IMR-90 (cell line): ENCODE measurements at regions not wholly inside any gene's neighbourhood (a gene's known extent, or its start where the extent isn't known, plus 50 kb on each side); places are given as distances from the start of the nearest gene placed in this dataset.

Source experiments
- ATAC-seq: fragments of 200-7000 bp; cut with Tn5 transposase; 2 replicates; pipeline ENCODE4 v1.9.1; 2020; ENCODE audit warnings: low read depth, mild to moderate bottlenecking, moderate library complexity
- BruUV-seq: library from RNA; stranded (reverse); fragments of 400-500 nt; replicated peaks from 2 replicates; lab custom pipeline; 2021; lab: Mats Ljungman, UMichigan
- CTCF ChIA-PET: fragments of 300-600 bp; formaldehyde crosslinking; extraction: SDS; loops from one replicate; lab custom pipeline; 2021; ENCODE audit warnings: antibody characterized with exemption; lab: Yijun Ruan, JAX
- POLR2A ChIA-PET: fragments of 300-600 bp; sonication (Branson Sonifier 250); formaldehyde crosslinking; loops from one replicate; lab custom pipeline; 2022; ENCODE audit warnings: antibody characterized with exemption; ENCODE audit not compliant: unreplicated experiment; lab: Charles Lee
- DNase-seq: peaks from one replicate; pipeline ENCODE4 v3.0.0; 2013
- H2AFZ ChIP-seq: replicated peaks from 2 replicates; pipeline ENCODE3; 2013; ENCODE audit warnings: low read length, mild to moderate bottlenecking; ENCODE audit not compliant: poor library complexity
- H2AK5ac ChIP-seq: 2 replicates; pipeline ENCODE4 v1.6.1; 2013; ENCODE audit warnings: low read depth, low read length, inconsistent platforms
- H2AK9ac ChIP-seq: replicated peaks from 2 replicates; pipeline ENCODE3; 2013; ENCODE audit warnings: mild to moderate bottlenecking, low read depth, low read length, moderate library complexity; ENCODE audit not compliant: poor library complexity
- H2BK120ac ChIP-seq: 2 replicates; pipeline ENCODE4 v1.6.1; 2013; ENCODE audit warnings: low read depth, low read length, inconsistent platforms
- H2BK15ac ChIP-seq: 3 replicates; pipeline ENCODE4 v1.6.1; 2013; ENCODE audit warnings: low read depth, low read length, inconsistent platforms
- H2BK20ac ChIP-seq: 2 replicates; pipeline ENCODE4 v1.6.1; 2013; ENCODE audit warnings: low read depth, mild to moderate bottlenecking, inconsistent platforms, low read length, moderate library complexity
- H2BK5ac ChIP-seq: 2 replicates; pipeline ENCODE4 v1.6.1; 2013; ENCODE audit warnings: mild to moderate bottlenecking, low read depth, low read length, inconsistent platforms; ENCODE audit not compliant: poor library complexity, severe bottlenecking
- H3K14ac ChIP-seq: replicated peaks from 2 replicates; pipeline ENCODE4 v1.6.1; 2013; ENCODE audit warnings: low read depth, low read length, inconsistent platforms
- H3K18ac ChIP-seq: 2 replicates; pipeline ENCODE4 v1.6.1; 2013; ENCODE audit warnings: low read depth, low read length, control low read depth
- H3K23ac ChIP-seq: 2 replicates; pipeline ENCODE4 v1.6.1; 2013; ENCODE audit warnings: low read depth, low read length, inconsistent platforms
- H3K27ac ChIP-seq: 2 replicates; pipeline ENCODE4 v1.5.1; 2013; ENCODE audit warnings: mild to moderate bottlenecking, control low read depth, low read length; ENCODE audit not compliant: insufficient read depth
- H3K27me3 ChIP-seq: 2 replicates; pipeline ENCODE4 v1.6.1; 2013; ENCODE audit warnings: low read length; ENCODE audit not compliant: control insufficient read depth, insufficient read depth
- H3K36me3 ChIP-seq: 2 replicates; pipeline ENCODE4 v1.6.1; 2013; ENCODE audit warnings: low read length, mixed read lengths; ENCODE audit not compliant: control insufficient read depth, insufficient read depth
- H3K4ac ChIP-seq: 2 replicates; pipeline ENCODE4 v1.6.1; 2013; ENCODE audit warnings: low read depth, low read length, inconsistent platforms
- H3K4me1 ChIP-seq: 2 replicates; pipeline ENCODE4 v1.6.1; 2013; ENCODE audit warnings: low read length, mixed read lengths; ENCODE audit not compliant: control insufficient read depth, insufficient read depth
- H3K4me2 ChIP-seq: 2 replicates; pipeline ENCODE4 v1.6.1; 2013; ENCODE audit warnings: low read depth, mild to moderate bottlenecking, control low read depth, low read length, moderate library complexity
- H3K4me3 ChIP-seq: 2 replicates; pipeline ENCODE4 v1.5.1; 2013; ENCODE audit warnings: low read depth, mild to moderate bottlenecking, control low read depth, low read length, moderate library complexity; ENCODE audit not compliant: insufficient read depth
- H3K56ac ChIP-seq: 2 replicates; pipeline ENCODE4 v1.6.1; 2013; ENCODE audit warnings: low read length, inconsistent platforms; ENCODE audit not compliant: insufficient read depth; ENCODE audit errors: extremely low read depth
- H3K79me1 ChIP-seq, 2 experiments: 2 replicates each; pipeline ENCODE4 v1.6.1; 2013; ENCODE audit warnings: low read length in 2 of 2, inconsistent platforms in 1 of 2, low read depth in 1 of 2
- H3K9ac ChIP-seq: 2 replicates; pipeline ENCODE4 v1.6.1; 2013; ENCODE audit warnings: low read depth, low read length, control low read depth
- H3K9me1 ChIP-seq: 2 replicates; pipeline ENCODE4 v1.6.1; 2013; ENCODE audit warnings: low read length, inconsistent platforms; ENCODE audit not compliant: insufficient read depth
- H3K9me3 ChIP-seq: 2 replicates; pipeline ENCODE4 v1.6.1; 2013; ENCODE audit warnings: low read length; ENCODE audit not compliant: control insufficient read depth, insufficient read depth
- H4K20me1 ChIP-seq: 2 replicates; pipeline ENCODE4 v1.6.1; 2013; ENCODE audit warnings: low read length, inconsistent platforms; ENCODE audit not compliant: insufficient read depth
- H4K5ac ChIP-seq: 2 replicates; pipeline ENCODE4 v1.6.1; 2013; ENCODE audit warnings: mild to moderate bottlenecking, low read depth, low read length, control low read depth
- H4K8ac ChIP-seq, 2 experiments: 2 replicates each; pipeline ENCODE4 v1.6.1; 2013; ENCODE audit warnings: low read depth in 2 of 2, low read length in 2 of 2, control low read depth in 1 of 2, inconsistent platforms in 1 of 2
- H4K91ac ChIP-seq: 2 replicates; pipeline ENCODE4 v1.6.1; 2013; ENCODE audit warnings: low read depth, low read length, inconsistent platforms; ENCODE audit not compliant: insufficient read depth
- BHLHE40 ChIP-seq: fragments of 150-350 bp; IDR thresholded peaks from 2 replicates; pipeline ENCODE4 v1.6.1; 2016; ENCODE audit warnings: mild to moderate bottlenecking, low read depth, low read length
- CEBPB ChIP-seq: IDR thresholded peaks from 2 replicates; pipeline ENCODE4 v1.6.1; 2012; ENCODE audit warnings: low read depth, low read length, improper control_type of control experiment
- CHD1 ChIP-seq: IDR thresholded peaks from 2 replicates; pipeline ENCODE4 v1.6.1; 2012; ENCODE audit warnings: low read depth, low read length, improper control_type of control experiment
- FOS ChIP-seq: fragments of 150-350 bp; IDR thresholded peaks from 2 replicates; pipeline ENCODE4 v1.6.1; 2016; ENCODE audit warnings: low read depth, low read length
- MAFK ChIP-seq: IDR thresholded peaks from 2 replicates; pipeline ENCODE4 v1.6.1; 2012; ENCODE audit warnings: low read depth, low read length, improper control_type of control experiment
- MAZ ChIP-seq: IDR thresholded peaks from 2 replicates; pipeline ENCODE4 v1.6.1; 2012; ENCODE audit warnings: low read depth, mild to moderate bottlenecking, low read length, improper control_type of control experiment, moderate library complexity, borderline replicate concordance
- MXI1 ChIP-seq: IDR thresholded peaks from 2 replicates; pipeline ENCODE4 v1.6.1; 2012; ENCODE audit warnings: low read depth, mild to moderate bottlenecking, low read length, moderate library complexity, borderline replicate concordance
- NFE2L2 ChIP-seq: fragments of 150-350 bp; IDR thresholded peaks from 2 replicates; pipeline ENCODE4 v1.6.1; 2016; ENCODE audit warnings: low read depth, mild to moderate bottlenecking, low read length
- POLR2A ChIP-seq: IDR thresholded peaks from 2 replicates; pipeline ENCODE4 v1.6.1; 2012; ENCODE audit warnings: mild to moderate bottlenecking, low read depth, low read length
- RAD21 ChIP-seq: IDR thresholded peaks from 2 replicates; pipeline ENCODE4 v1.6.1; 2012; ENCODE audit warnings: low read length, improper control_type of control experiment
- RCOR1 ChIP-seq: IDR thresholded peaks from 2 replicates; pipeline ENCODE4 v1.6.1; 2012; ENCODE audit warnings: mild to moderate bottlenecking, low read length, improper control_type of control experiment; ENCODE audit not compliant: insufficient replicate concordance
- RFX5 ChIP-seq: IDR thresholded peaks from 2 replicates; pipeline ENCODE4 v1.8.0; 2012; ENCODE audit warnings: low read depth, mild to moderate bottlenecking, low read length, moderate library complexity
- SMC3 ChIP-seq: fragments of 150-350 bp; IDR thresholded peaks from 2 replicates; pipeline ENCODE4 v1.6.1; 2016; ENCODE audit warnings: low read depth, mild to moderate bottlenecking, antibody characterized with exemption, low read length, moderate library complexity
- USF2 ChIP-seq: fragments of 150-350 bp; IDR thresholded peaks from 2 replicates; pipeline ENCODE4 v1.6.1; 2017; ENCODE audit warnings: mild to moderate bottlenecking, antibody characterized with exemption, low read length, low read depth
- WGBS, 2 experiments: methylation state at CpG; one replicate each; pipeline versions ENCODE4 v1.1.5 to v1.1.7; 2013; ENCODE audit warnings: missing lambda C conversion rate in 2 of 2; ENCODE audit not compliant: insufficient read length in 1 of 2; ENCODE audit errors: extremely low coverage in 2 of 2; 5-methylcytosine and 5-hydroxymethylcytosine counted together
- dilution Hi-C: fragments of 300-500 bp; cut with HindIII; formaldehyde crosslinking; loops from one replicate; pipeline ENCODE4 v1.14.3; 2018; ENCODE audit warnings: low sequenced_read_pairs; ENCODE audit not compliant: unreplicated experiment
- in situ Hi-C: fragments of 300-500 bp; cut with MboI; formaldehyde crosslinking; loops from 3 replicates; pipeline ENCODE4 v1.14.3; 2019; ENCODE audit warnings: low sequenced_read_pairs, inconsistent platforms, mixed read lengths
- intact Hi-C: fragments of 100-400 bp; cut with micrococcal nuclease; formaldehyde crosslinking; loops from 2 replicates; pipeline ENCODE4 v1.10.0; 2022
- TF ChIP-seq, protein P1 (sequence below): fragments of 150-350 bp; IDR thresholded peaks from 2 replicates; pipeline ENCODE4 v1.6.1; 2016; ENCODE audit warnings: low read depth, mild to moderate bottlenecking, low read length, moderate library complexity, borderline replicate concordance
- TF ChIP-seq, protein P2 (sequence below): conservative IDR thresholded peaks from 2 replicates; pipeline ENCODE4 v1.5.1; 2012; ENCODE audit warnings: mild to moderate bottlenecking, low read depth, low read length, improper control_type of control experiment

- H2AFZ ChIP-seq = no peak overlapping the region
- no peak overlapping the region for H4K5ac ChIP-seq
- no peak overlapping the region for H2BK120ac ChIP-seq
- ATAC-seq = no peak
- peaks cover 24% of the 10 kb centered on the region; the same call in 1 of the 2 replicates for H3K9me3 ChIP-seq
- ChIA-PET CTCF (no interaction called here), POLR2A (no interaction called here)
- no peak overlapping the region for H3K14ac ChIP-seq
- intact Hi-C loops (no loop called here), dilution Hi-C loops (no loop called here), in situ Hi-C loops (no loop called here)
- H3K9me1 ChIP-seq = no peaks in the 10 kb centered on the region
- 7% methylated on average over 2 of the region's 9 CpGs; no CpG with 5 or more reads in 1 of the 2 experiments for WGBS, 2 experiments
- H3K4ac ChIP-seq = no peak overlapping the region
- H3K36me3 ChIP-seq = no peaks in the 10 kb centered on the region
- H2BK15ac ChIP-seq = no peak overlapping the region
- H3K79me1 ChIP-seq = no peaks in the 10 kb centered on the region
- no peak overlapping the region for H3K56ac ChIP-seq
- H2BK5ac ChIP-seq = no peak overlapping the region
- H2AK9ac ChIP-seq = no peak overlapping the region
- no peak overlapping the region for H2AK5ac ChIP-seq
- BruUV-seq = no TSS peak
- H4K20me1 ChIP-seq = no peaks in the 10 kb centered on the region
- no peak overlapping the region for H3K18ac ChIP-seq
- no peak overlapping the region for H2BK20ac ChIP-seq
- H3K27ac ChIP-seq = no peak overlapping the region
- no peak overlapping the region for H4K91ac ChIP-seq
- no peak overlapping the region for H4K8ac ChIP-seq
- no peak for TF ChIP-seq RFX5
- no peak for TF ChIP-seq BHLHE40
- TF ChIP-seq, protein P1, sequence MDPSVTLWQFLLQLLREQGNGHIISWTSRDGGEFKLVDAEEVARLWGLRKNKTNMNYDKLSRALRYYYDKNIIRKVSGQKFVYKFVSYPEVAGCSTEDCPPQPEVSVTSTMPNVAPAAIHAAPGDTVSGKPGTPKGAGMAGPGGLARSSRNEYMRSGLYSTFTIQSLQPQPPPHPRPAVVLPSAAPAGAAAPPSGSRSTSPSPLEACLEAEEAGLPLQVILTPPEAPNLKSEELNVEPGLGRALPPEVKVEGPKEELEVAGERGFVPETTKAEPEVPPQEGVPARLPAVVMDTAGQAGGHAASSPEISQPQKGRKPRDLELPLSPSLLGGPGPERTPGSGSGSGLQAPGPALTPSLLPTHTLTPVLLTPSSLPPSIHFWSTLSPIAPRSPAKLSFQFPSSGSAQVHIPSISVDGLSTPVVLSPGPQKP = no peak
- no peak for TF ChIP-seq CEBPB
- TF ChIP-seq MXI1 = no peak
- TF ChIP-seq RAD21 = no peak
- no peak for TF ChIP-seq CHD1
- TF ChIP-seq MAFK = no peak
- TF ChIP-seq NFE2L2 = no peak
- no peak for TF ChIP-seq POLR2A
- TF ChIP-seq, protein P2, sequence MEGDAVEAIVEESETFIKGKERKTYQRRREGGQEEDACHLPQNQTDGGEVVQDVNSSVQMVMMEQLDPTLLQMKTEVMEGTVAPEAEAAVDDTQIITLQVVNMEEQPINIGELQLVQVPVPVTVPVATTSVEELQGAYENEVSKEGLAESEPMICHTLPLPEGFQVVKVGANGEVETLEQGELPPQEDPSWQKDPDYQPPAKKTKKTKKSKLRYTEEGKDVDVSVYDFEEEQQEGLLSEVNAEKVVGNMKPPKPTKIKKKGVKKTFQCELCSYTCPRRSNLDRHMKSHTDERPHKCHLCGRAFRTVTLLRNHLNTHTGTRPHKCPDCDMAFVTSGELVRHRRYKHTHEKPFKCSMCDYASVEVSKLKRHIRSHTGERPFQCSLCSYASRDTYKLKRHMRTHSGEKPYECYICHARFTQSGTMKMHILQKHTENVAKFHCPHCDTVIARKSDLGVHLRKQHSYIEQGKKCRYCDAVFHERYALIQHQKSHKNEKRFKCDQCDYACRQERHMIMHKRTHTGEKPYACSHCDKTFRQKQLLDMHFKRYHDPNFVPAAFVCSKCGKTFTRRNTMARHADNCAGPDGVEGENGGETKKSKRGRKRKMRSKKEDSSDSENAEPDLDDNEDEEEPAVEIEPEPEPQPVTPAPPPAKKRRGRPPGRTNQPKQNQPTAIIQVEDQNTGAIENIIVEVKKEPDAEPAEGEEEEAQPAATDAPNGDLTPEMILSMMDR = no peak
- TF ChIP-seq FOS = no peak
- no peak for TF ChIP-seq SMC3
- TF ChIP-seq USF2 = no peak
- TF ChIP-seq RCOR1 = no peak
- TF ChIP-seq MAZ = no peak
- H3K9ac ChIP-seq = no peak overlapping the region
- no peak for DNase-seq
- no peak overlapping the region for H3K23ac ChIP-seq
- no peaks in the 10 kb centered on the region for H3K4me1 ChIP-seq
- no peak overlapping the region for H3K4me3 ChIP-seq
- H3K27me3 ChIP-seq = no peaks in the 10 kb centered on the region
- H3K4me2 ChIP-seq = no peak overlapping the region
Measured at GRCh38 chr12:125324861-125325490, 259.7 kb downstream of the AACS start.
